Keratinocyte (primary cell): ENCODE measurements at regions not wholly inside any gene's neighbourhood (a gene's known extent, or its start where the extent isn't known, plus 50 kb on each side); places are given as distances from the start of the nearest gene placed in this dataset.

ENCODE experiments used
- DNase-seq: peaks from one replicate; pipeline ENCODE4 v3.0.0-alpha.2; 2011; ENCODE audit warnings: low read depth, missing footprints, low spot score
- FAIRE-seq: peaks from 2 replicates; lab custom pipeline; 2011; peaks lifted over from hg19 to GRCh38; lab: Jason Lieb, UNC
- H2AFZ ChIP-seq: 2 replicates; pipeline ENCODE4 v1.6.0; 2012; ENCODE audit warnings: low read length, control low read depth, inconsistent platforms; ENCODE audit not compliant: control insufficient read depth
- H3K27ac ChIP-seq: 2 replicates; pipeline ENCODE4 v1.5.1; 2011; ENCODE audit warnings: low read length; ENCODE audit not compliant: control insufficient read depth, insufficient read depth
- H3K27me3 ChIP-seq: 3 replicates; pipeline ENCODE4 v1.6.0; 2011; ENCODE audit warnings: low read length; ENCODE audit not compliant: control insufficient read depth, insufficient read depth; ENCODE audit errors: extremely low read depth
- H3K36me3 ChIP-seq, 2 experiments: 2 replicates in 1 of 2; 3 replicates in 1 of 2; pipeline ENCODE4 v1.5.1; 2011; ENCODE audit warnings: low read length in 2 of 2, mild to moderate bottlenecking in 1 of 2; ENCODE audit not compliant: control insufficient read depth in 2 of 2, insufficient read depth in 2 of 2; ENCODE audit errors: extremely low read depth in 1 of 2
- H3K4me1 ChIP-seq: 3 replicates; pipeline ENCODE4 v1.5.1; 2011; ENCODE audit warnings: low read length; ENCODE audit not compliant: control insufficient read depth, insufficient read depth; ENCODE audit errors: extremely low read depth
- H3K4me2 ChIP-seq: 3 replicates; pipeline ENCODE4 v1.6.0; 2011; ENCODE audit warnings: low read depth, low read length; ENCODE audit not compliant: control insufficient read depth, insufficient read depth; ENCODE audit errors: extremely low read depth
- H3K4me3 ChIP-seq, 3 experiments: fragments of 200-600 bp in 1 of 3; sonication (generic) in 1 of 3; 2 replicates in 2 of 3; 3 replicates in 1 of 3; pipeline ENCODE4 v1.5.1; 2011 to 2016; ENCODE audit warnings: low read length in 3 of 3, mild to moderate bottlenecking in 3 of 3, control low read depth in 2 of 3, inconsistent platforms in 1 of 3, low read depth in 1 of 3, mixed read lengths in 1 of 3, mixed run types in 1 of 3, moderate library complexity in 1 of 3; ENCODE audit not compliant: control insufficient read depth in 2 of 3, insufficient read depth in 2 of 3; ENCODE audit errors: extremely low read depth in 1 of 3
- H3K79me2 ChIP-seq: 2 replicates; pipeline ENCODE4 v1.6.0; 2012; ENCODE audit warnings: low read length; ENCODE audit not compliant: control insufficient read depth, insufficient read depth
- H3K9ac ChIP-seq: 3 replicates; pipeline ENCODE4 v1.6.0; 2011; ENCODE audit warnings: low read length; ENCODE audit not compliant: control insufficient read depth, insufficient read depth; ENCODE audit errors: extremely low read depth
- H3K9me1 ChIP-seq: 3 replicates; pipeline ENCODE4 v1.6.0; 2011; ENCODE audit warnings: low read length; ENCODE audit not compliant: control insufficient read depth, insufficient read depth; ENCODE audit errors: extremely low read depth
- H3K9me3 ChIP-seq: 2 replicates; pipeline ENCODE4 v1.5.1; 2012; ENCODE audit warnings: low read depth, low read length; ENCODE audit not compliant: control insufficient read depth
- H4K20me1 ChIP-seq: 3 replicates; pipeline ENCODE4 v1.6.0; 2011; ENCODE audit warnings: low read length; ENCODE audit not compliant: control insufficient read depth, insufficient read depth; ENCODE audit errors: extremely low read depth
- EZH2 ChIP-seq: IDR thresholded peaks from one replicate; pipeline ENCODE4 v1.6.1; 2012; ENCODE audit warnings: inconsistent platforms, mild to moderate bottlenecking, low read length, moderate library complexity
- dilution Hi-C: fragments of 300-500 bp; cut with MboI; formaldehyde crosslinking; loops from one replicate; pipeline ENCODE4 v1.7.0; 2020; ENCODE audit warnings: low sequenced_read_pairs; ENCODE audit not compliant: extremely low pct_ligation_motif_present
- TF ChIP-seq, protein P1 (sequence below), 3 experiments: IDR thresholded peaks in 1 of 3; conservative IDR thresholded peaks in 1 of 3; optimal IDR thresholded peaks in 1 of 3; 2 replicates in 2 of 3; 3 replicates in 1 of 3; pipeline versions ENCODE3 to v1.5.1; 2011; ENCODE audit warnings: low read length in 3 of 3, mild to moderate bottlenecking in 3 of 3, moderate library complexity in 2 of 3, control low read depth in 1 of 3, inconsistent platforms in 1 of 3; ENCODE audit not compliant: insufficient read depth in 2 of 3; ENCODE audit errors: extremely low read depth in 1 of 3

DNA sequence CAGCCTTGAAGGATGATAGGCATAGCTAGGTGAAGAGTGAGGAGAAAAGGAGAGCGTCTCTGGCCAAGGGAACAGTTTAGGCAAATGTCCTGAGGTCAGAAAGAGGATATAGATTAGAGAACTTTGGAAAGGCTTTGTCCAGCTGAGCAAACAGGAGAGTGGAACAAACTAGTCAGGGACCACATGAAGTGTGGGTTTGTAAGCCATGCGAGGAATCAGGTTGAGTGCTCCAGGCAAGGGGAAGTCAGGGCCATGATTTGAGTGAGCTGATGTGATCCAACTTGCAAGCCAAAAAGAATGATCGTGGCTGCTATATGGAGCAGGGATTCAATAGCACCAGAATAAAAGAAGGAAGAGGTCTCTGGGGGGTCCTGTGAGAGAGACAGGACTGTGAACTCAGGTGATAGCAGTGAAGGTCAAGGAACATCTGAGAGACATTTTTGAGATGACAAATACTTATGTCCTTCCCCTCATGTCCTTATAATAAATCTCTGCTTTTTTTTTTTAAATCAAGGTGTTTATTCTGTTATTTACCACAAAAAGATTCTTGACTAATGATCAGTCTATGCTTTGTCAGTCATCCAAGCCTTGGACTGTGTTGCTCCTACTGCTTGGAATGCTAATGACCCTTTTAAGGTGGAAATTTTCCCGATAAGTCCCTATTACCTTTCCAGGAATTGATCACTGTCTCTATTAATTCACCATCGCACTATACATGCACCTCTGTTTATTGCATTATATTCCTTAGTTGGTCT is 472.6 kb downstream of the TXNL1 start:
- Histone ChIP-seq H3K27me3 (no peaks in the 10 kb centered on the region), H3K9ac (no peak overlapping the region), H3K9me3 (no peaks in the 10 kb centered on the region), H3K27ac (no peak overlapping the region), H3K36me3 (no peaks in the 10 kb centered on the region), H4K20me1 (no peaks in the 10 kb centered on the region), H3K4me3 (no peak overlapping the region), H3K79me2 (no peaks in the 10 kb centered on the region), H3K4me2 (no peak overlapping the region), H2AFZ (no peak overlapping the region), H3K9me1 (no peaks in the 10 kb centered on the region), H3K4me1 (peaks cover 15% of the 10 kb centered on the region)
- TF ChIP-seq, protein P1, sequence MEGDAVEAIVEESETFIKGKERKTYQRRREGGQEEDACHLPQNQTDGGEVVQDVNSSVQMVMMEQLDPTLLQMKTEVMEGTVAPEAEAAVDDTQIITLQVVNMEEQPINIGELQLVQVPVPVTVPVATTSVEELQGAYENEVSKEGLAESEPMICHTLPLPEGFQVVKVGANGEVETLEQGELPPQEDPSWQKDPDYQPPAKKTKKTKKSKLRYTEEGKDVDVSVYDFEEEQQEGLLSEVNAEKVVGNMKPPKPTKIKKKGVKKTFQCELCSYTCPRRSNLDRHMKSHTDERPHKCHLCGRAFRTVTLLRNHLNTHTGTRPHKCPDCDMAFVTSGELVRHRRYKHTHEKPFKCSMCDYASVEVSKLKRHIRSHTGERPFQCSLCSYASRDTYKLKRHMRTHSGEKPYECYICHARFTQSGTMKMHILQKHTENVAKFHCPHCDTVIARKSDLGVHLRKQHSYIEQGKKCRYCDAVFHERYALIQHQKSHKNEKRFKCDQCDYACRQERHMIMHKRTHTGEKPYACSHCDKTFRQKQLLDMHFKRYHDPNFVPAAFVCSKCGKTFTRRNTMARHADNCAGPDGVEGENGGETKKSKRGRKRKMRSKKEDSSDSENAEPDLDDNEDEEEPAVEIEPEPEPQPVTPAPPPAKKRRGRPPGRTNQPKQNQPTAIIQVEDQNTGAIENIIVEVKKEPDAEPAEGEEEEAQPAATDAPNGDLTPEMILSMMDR (optimal IDR thresholded peaks at IDR 0.05 in 1 of 3, IDR thresholded peaks at IDR 0.05 in 1 of 3, conservative IDR thresholded peaks at IDR 0.05 in 1 of 3; ENCODE audit: extremely low read depth in 1 of 3, insufficient read depth in 2 of 3, low read length in 3 of 3) = no peak
- FAIRE-seq = no peak
- no peak for DNase-seq
- dilution Hi-C loops = no loop called here

DNA sequence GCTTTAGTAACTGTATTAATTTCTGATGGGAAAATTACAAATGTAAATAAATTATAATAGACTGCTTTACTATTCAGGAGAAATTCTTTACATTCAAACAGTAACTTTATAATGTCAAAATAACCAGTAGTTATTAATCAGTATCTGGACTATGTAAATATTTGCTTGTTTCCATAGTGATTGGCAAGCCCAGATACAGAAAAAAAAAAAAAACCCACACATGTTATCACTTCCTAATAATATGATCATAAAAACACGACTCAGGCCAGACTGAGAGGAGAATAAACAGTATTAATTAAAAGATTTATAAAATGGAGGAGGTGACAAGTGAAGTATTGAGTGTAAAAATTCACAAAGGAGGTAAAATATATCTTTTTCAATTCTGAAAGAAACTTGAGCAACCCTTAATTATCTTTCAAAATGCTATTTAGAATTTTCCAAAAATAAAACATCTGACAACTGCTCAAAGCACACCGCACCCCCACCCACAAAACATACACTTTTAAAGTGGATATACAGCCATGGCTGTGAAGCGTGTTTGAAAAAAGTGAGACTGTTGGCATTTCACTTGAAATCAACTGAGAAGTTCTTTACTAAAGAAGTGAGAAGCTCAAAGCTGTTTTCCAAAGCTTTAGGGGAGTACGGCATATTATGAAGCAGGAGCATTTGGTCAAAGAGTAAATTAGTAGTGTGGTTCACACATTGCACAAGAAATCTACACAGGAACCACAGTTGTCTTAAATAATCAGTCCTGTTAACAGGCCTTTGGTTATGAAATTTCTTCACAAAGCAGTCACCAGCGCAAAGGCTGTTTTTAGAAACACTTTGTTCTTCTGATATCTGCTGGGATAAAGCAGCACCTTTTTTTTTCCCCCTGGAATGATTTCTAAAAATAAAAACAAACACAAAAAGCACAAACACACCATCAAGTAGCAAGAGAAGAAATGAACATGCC is 475.8 kb downstream of the TXNL1 start:
- no peaks in the 10 kb centered on the region for H3K9me3 ChIP-seq
- H3K9ac ChIP-seq = no peak overlapping the region
- FAIRE-seq = no peak
- DNase-seq = no peak
- H3K4me3 ChIP-seq = no peak overlapping the region
- no peaks in the 10 kb centered on the region for H3K27me3 ChIP-seq
- no peaks in the 10 kb centered on the region for H3K9me1 ChIP-seq
- no peaks in the 10 kb centered on the region for H3K36me3 ChIP-seq
- peaks cover 3% of the 10 kb centered on the region for H3K4me1 ChIP-seq
- TF ChIP-seq, protein P1 (optimal IDR thresholded peaks at IDR 0.05 in 1 of 3, IDR thresholded peaks at IDR 0.05 in 1 of 3, conservative IDR thresholded peaks at IDR 0.05 in 1 of 3; ENCODE audit: extremely low read depth in 1 of 3, insufficient read depth in 2 of 3, low read length in 3 of 3) = no peak
- no peak for TF ChIP-seq EZH2
- dilution Hi-C loops = no loop called here
- H3K4me2 ChIP-seq = no peak overlapping the region
- H3K27ac ChIP-seq = no peak overlapping the region
- no peaks in the 10 kb centered on the region for H4K20me1 ChIP-seq
- H2AFZ ChIP-seq = no peak overlapping the region
- H3K79me2 ChIP-seq = no peaks in the 10 kb centered on the region
